T-cell (primary cell): ENCODE measurements at regions not wholly inside any gene's neighbourhood (a gene's known extent, or its start where the extent isn't known, plus 50 kb on each side); places are given as distances from the start of the nearest gene placed in this dataset.

Experiments used
- ATAC-seq, 4 experiments: fragments of 200-7000 bp in 3 of 4; fragments of 150-1000 bp in 1 of 4; cut with Tn5 transposase; replicated peaks in 1 of 4; 1 replicate in 3 of 4; 2 replicates in 1 of 4; pipeline ENCODE4 v1.10.0; 2021; ENCODE audit warnings: moderate library complexity in 3 of 4, mild to moderate bottlenecking in 2 of 4, moderate number of reproducible peaks in 1 of 4
- CTCF ChIA-PET, 2 donors: fragments of 300-600 bp; sonication (Branson Sonifier 250); formaldehyde crosslinking; loops; one replicate each; lab custom pipeline; 2022; ENCODE audit warnings: antibody characterized with exemption in 2 of 2; lab: Charles Lee
- POLR2A ChIA-PET, 2 donors: fragments of 300-600 bp; sonication (Branson Sonifier 250); formaldehyde crosslinking; loops; one replicate each; lab custom pipeline; 2022; ENCODE audit warnings: antibody characterized with exemption in 2 of 2; lab: Charles Lee
- DNase-seq, 35 experiments: peaks; one replicate each; pipeline versions ENCODE4 v3.0.0 to v3.0.0-alpha.2; 2013 to 2023
- H3K27ac ChIP-seq: one replicate; pipeline ENCODE4 v1.5.1; 2013; ENCODE audit warnings: low read length
- H3K27me3 ChIP-seq, 2 experiments: replicated peaks in 1 of 2; 1 replicate in 1 of 2; 2 replicates in 1 of 2; pipeline versions ENCODE4 v1.6.1 to v1.7.0; 2013; ENCODE audit warnings: low read length in 1 of 2, mixed read lengths in 1 of 2; ENCODE audit not compliant: control insufficient read depth in 2 of 2, insufficient read depth in 2 of 2; ENCODE audit errors: extremely low read depth in 1 of 2
- H3K36me3 ChIP-seq, 2 donors: 1 replicate in 1 of 2; 2 replicates in 1 of 2; pipeline versions ENCODE4 v1.6.1 to v1.7.0; 2013; ENCODE audit warnings: low read length in 1 of 2; ENCODE audit not compliant: control insufficient read depth in 2 of 2, insufficient read depth in 1 of 2; ENCODE audit errors: extremely low read depth in 1 of 2
- H3K4me1 ChIP-seq, 2 experiments: 1 replicate in 1 of 2; 2 replicates in 1 of 2; pipeline versions ENCODE4 v1.6.1 to v1.7.0; 2013; ENCODE audit warnings: low read length in 2 of 2, mixed read lengths in 1 of 2; ENCODE audit not compliant: insufficient read depth in 2 of 2, control insufficient read depth in 1 of 2; ENCODE audit errors: extremely low read depth in 1 of 2
- H3K4me3 ChIP-seq, 2 donors: 1 replicate in 1 of 2; 2 replicates in 1 of 2; pipeline versions ENCODE4 v1.5.1 to v1.7.0; 2013; ENCODE audit warnings: mild to moderate bottlenecking in 2 of 2, low read length in 1 of 2, moderate library complexity in 1 of 2; ENCODE audit not compliant: control insufficient read depth in 1 of 2; ENCODE audit errors: extremely low read depth in 1 of 2
- H3K9me3 ChIP-seq: 2 replicates; pipeline ENCODE4 v1.7.0; 2013
- H3K27ac Mint-ChIP-seq, 2 donors: one replicate each; pipeline ENCODE4 v1.8.0; 2020 to 2021; ENCODE audit warnings: mild to moderate bottlenecking in 2 of 2, mixed read lengths in 2 of 2
- H3K27me3 Mint-ChIP-seq, 2 donors: one replicate each; pipeline ENCODE4 v1.8.0; 2021 to 2022; ENCODE audit warnings: mixed read lengths in 2 of 2
- H3K36me3 Mint-ChIP-seq: one replicate; pipeline ENCODE4 v1.8.0; 2021; ENCODE audit warnings: mixed read lengths
- H3K4me1 Mint-ChIP-seq, 3 donors: one replicate each; pipeline ENCODE4 v1.8.0; 2020 to 2022; ENCODE audit warnings: mixed read lengths in 3 of 3, mild to moderate bottlenecking in 1 of 3
- H3K4me3 Mint-ChIP-seq, 3 donors: one replicate each; pipeline ENCODE4 v1.8.0; 2020 to 2022; ENCODE audit warnings: mild to moderate bottlenecking in 3 of 3, mixed read lengths in 3 of 3, moderate library complexity in 3 of 3
- H3K9me3 Mint-ChIP-seq, 3 donors: one replicate each; pipeline ENCODE4 v1.8.0; 2020 to 2022; ENCODE audit warnings: mixed read lengths in 3 of 3
- WGBS: methylation state at CpG from one replicate; pipeline ENCODE4 v1.1.5; 2013; ENCODE audit warnings: missing lambda C conversion rate; ENCODE audit not compliant: insufficient coverage; 5-methylcytosine and 5-hydroxymethylcytosine counted together

- ChIA-PET CTCF (no interaction called here), POLR2A (no interaction called here)
- Mint-ChIP-seq H3K27ac (no peak overlapping the region), H3K9me3 (peaks cover 0 to 3% (median 0%) of the 10 kb centered on the region in 3 donors), H3K27me3 (no peaks in the 10 kb centered on the region), H3K4me1 (peaks cover 2 to 4% (median 2%) of the 10 kb centered on the region in 3 donors), H3K4me3 (no peak overlapping the region), H3K36me3 (no peaks in the 10 kb centered on the region)
- H3K27ac ChIP-seq: no peak overlapping the region
- 95% methylated on average over 21 of the region's 24 CpGs for WGBS
- H3K36me3 ChIP-seq: no peaks in the 10 kb centered on the region
- H3K4me3 ChIP-seq: no peak overlapping the region
- DNase-seq: no peak
- no peaks in the 10 kb centered on the region for H3K9me3 ChIP-seq
- peaks cover 0 to 8% of the 10 kb centered on the region in 2 experiments for H3K27me3 ChIP-seq
- no peak for ATAC-seq
- H3K4me1 ChIP-seq: peaks cover 0 to 5% of the 10 kb centered on the region in 2 experiments
These were observed 207.1 kb upstream of the CIBAR2 start for GRCh38 chr16:85319208-85319983.

GRCh38 chr16:85319984-85320440 lies 207.7 kb upstream of the CIBAR2 start:
- peaks cover 0 to 8% of the 10 kb centered on the region in 2 experiments for H3K27me3 ChIP-seq
- ChIA-PET POLR2A (no interaction called here), CTCF (interaction anchor here in 1 of 2 donors (1.0 kb wide), 1 partner anchor 12 kb away, joined by 4 read pairs; no protein-coding TSS in a partner anchor)
- Mint-ChIP-seq H3K36me3 (no peaks in the 10 kb centered on the region), H3K4me3 (no peak overlapping the region), H3K9me3 (peaks cover 0 to 3% (median 0%) of the 10 kb centered on the region in 3 donors), H3K4me1 (peaks cover 0 to 4% (median 2%) of the 10 kb centered on the region in 3 donors), H3K27ac (no peak overlapping the region), H3K27me3 (no peaks in the 10 kb centered on the region)
- H3K4me1 ChIP-seq: peaks cover 0 to 5% of the 10 kb centered on the region in 2 experiments
- ATAC-seq: no peak
- H3K4me3 ChIP-seq: no peak overlapping the region
- H3K27ac ChIP-seq: no peak overlapping the region
- WGBS: 85% methylated on average over 13 of the region's 19 CpGs
- DNase-seq: no peak
- H3K36me3 ChIP-seq: no peaks in the 10 kb centered on the region
- no peaks in the 10 kb centered on the region for H3K9me3 ChIP-seq

- DNase-seq: no peak
- no peak overlapping the region for H3K4me3 ChIP-seq
- peaks cover 0 to 5% of the 10 kb centered on the region in 2 experiments for H3K4me1 ChIP-seq
- H3K27ac Mint-ChIP-seq: no peak overlapping the region
- no peaks in the 10 kb centered on the region for H3K36me3 ChIP-seq
- no peaks in the 10 kb centered on the region for H3K9me3 ChIP-seq
- peaks cover 0 to 5% of the 10 kb centered on the region in 2 experiments for H3K27me3 ChIP-seq
- no peaks in the 10 kb centered on the region for H3K36me3 Mint-ChIP-seq
- H3K4me3 Mint-ChIP-seq: no peak overlapping the region
- H3K27ac ChIP-seq: no peak overlapping the region
- H3K9me3 Mint-ChIP-seq: peaks cover 0 to 3% (median 0%) of the 10 kb centered on the region in 3 donors
- 87% methylated on average over 5 of the region's 11 CpGs for WGBS
- ChIA-PET CTCF (interaction anchor here in 1 of 2 donors (1.0 kb wide), 1 partner anchor 12 kb away, joined by 4 read pairs; no protein-coding TSS in a partner anchor), POLR2A (no interaction called here)
- no peaks in the 10 kb centered on the region for H3K27me3 Mint-ChIP-seq
- peaks cover 0 to 4% (median 2%) of the 10 kb centered on the region in 3 donors for H3K4me1 Mint-ChIP-seq
- ATAC-seq: no peak
These were observed 208.6 kb upstream of the CIBAR2 start for GRCh38 chr16:85320677-85321385.

GRCh38 chr16:85321509-85322271 lies 209.4 kb upstream of the CIBAR2 start:
- H3K36me3 Mint-ChIP-seq: no peaks in the 10 kb centered on the region
- H3K36me3 ChIP-seq: no peaks in the 10 kb centered on the region
- no peak for DNase-seq
- peaks cover 0 to 2% of the 10 kb centered on the region in 2 experiments for H3K27me3 ChIP-seq
- H3K9me3 ChIP-seq: no peaks in the 10 kb centered on the region
- WGBS: 83% methylated on average over 13 of the region's 16 CpGs
- ATAC-seq: no peak
- no peak overlapping the region for H3K27ac Mint-ChIP-seq
- ChIA-PET CTCF (no interaction called here), POLR2A (no interaction called here)
- H3K27me3 Mint-ChIP-seq: no peaks in the 10 kb centered on the region
- H3K27ac ChIP-seq: no peak overlapping the region
- no peaks in the 10 kb centered on the region for H3K4me1 ChIP-seq
- no peaks in the 10 kb centered on the region for H3K4me1 Mint-ChIP-seq
- peaks cover 0 to 3% (median 0%) of the 10 kb centered on the region in 3 donors for H3K9me3 Mint-ChIP-seq
- no peak overlapping the region for H3K4me3 ChIP-seq
- no peak overlapping the region for H3K4me3 Mint-ChIP-seq

GRCh38 chr16:85323230-85323960 lies 211.1 kb upstream of the CIBAR2 start:
- ChIA-PET CTCF (no interaction called here), POLR2A (interaction anchor here in 1 of 2 donors (0.6 kb wide), 1 partner anchor 316 kb away, joined by 3 read pairs; no protein-coding TSS in a partner anchor)
- ATAC-seq (no peak), DNase-seq (no peak)
- H3K27ac Mint-ChIP-seq: no peak overlapping the region
- Histone ChIP-seq H3K4me1 (no peaks in the 10 kb centered on the region), H3K9me3 (no peaks in the 10 kb centered on the region), H3K36me3 (no peaks in the 10 kb centered on the region), H3K4me3 (no peak overlapping the region), H3K27ac (no peak overlapping the region), H3K27me3 (peaks cover 0 to 8% of the 10 kb centered on the region in 2 experiments)
- peaks cover 0 to 3% (median 0%) of the 10 kb centered on the region in 3 donors for H3K9me3 Mint-ChIP-seq
- no peak overlapping the region for H3K4me3 Mint-ChIP-seq
- H3K4me1 Mint-ChIP-seq: no peaks in the 10 kb centered on the region
- H3K27me3 Mint-ChIP-seq: peaks cover 0 to 14% of the 10 kb centered on the region in 2 donors
- 79% methylated on average over 8 of the region's 14 CpGs for WGBS
- no peaks in the 10 kb centered on the region for H3K36me3 Mint-ChIP-seq
